ENCODE measurements at regions not wholly inside any gene's neighbourhood (a gene's known extent, or its start where the extent isn't known, plus 50 kb on each side); places are given as distances from the start of the nearest gene placed in this dataset.
"Not testable (repeated sequence)": the region's sequence is repeated elsewhere in the genome, so short reads cannot be mapped to it uniquely, and the experiment has no call there.

DNA sequence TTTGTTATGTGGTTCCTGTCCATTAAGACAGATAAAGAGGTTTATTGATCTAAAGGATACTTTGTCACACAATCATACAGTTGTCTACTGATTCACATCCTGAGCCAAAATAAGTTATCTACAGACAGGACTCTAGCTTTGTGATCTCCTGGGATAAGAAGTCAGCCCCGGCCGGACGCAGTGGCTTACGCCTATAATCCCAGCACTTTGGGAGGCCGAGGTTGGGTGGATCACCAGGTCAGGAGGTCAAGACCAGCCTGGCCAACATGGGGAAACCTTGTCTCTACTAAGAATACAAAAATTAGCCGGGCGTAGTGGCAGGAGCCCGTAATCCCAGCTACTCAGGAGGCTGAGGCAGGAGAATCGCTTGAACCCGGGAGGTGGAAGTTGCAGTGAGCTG lies 821.0 kb downstream of the SORCS1 start:
- not testable (repeated sequence) for H3K27me3 ChIP-seq (ENCODE audit: control insufficient read depth in 2 of 2, insufficient read depth in 2 of 2, low read length in 2 of 2); H3K4me1 ChIP-seq (ENCODE audit: control insufficient read depth in 2 of 2, insufficient read depth in 2 of 2, low read length in 2 of 2); H3K27ac ChIP-seq (ENCODE audit: low read depth in 2 of 2, low read length in 2 of 2); H3K4me3 ChIP-seq (ENCODE audit: low read length in 2 of 2); H3K36me3 ChIP-seq (ENCODE audit: control insufficient read depth in 2 of 2, insufficient read depth in 2 of 2, low read length in 2 of 2); H3K9me3 ChIP-seq (ENCODE audit: control insufficient read depth in 2 of 2, low read length in 2 of 2); H3K9ac ChIP-seq (ENCODE audit: low read depth in 1 of 2, low read length in 2 of 2)

- H3K36me3 ChIP-seq (ENCODE audit: control insufficient read depth in 2 of 2, insufficient read depth in 2 of 2, low read length in 2 of 2) = no peaks in the 10 kb centered on the region
- no peaks in the 10 kb centered on the region for H3K9me3 ChIP-seq (ENCODE audit: control insufficient read depth in 2 of 2, low read length in 2 of 2)
- no peak overlapping the region for H3K4me3 ChIP-seq (ENCODE audit: low read length in 2 of 2)
- H3K4me1 ChIP-seq (ENCODE audit: control insufficient read depth in 2 of 2, insufficient read depth in 2 of 2, low read length in 2 of 2) = no peaks in the 10 kb centered on the region
- H3K27me3 ChIP-seq (ENCODE audit: control insufficient read depth in 2 of 2, insufficient read depth in 2 of 2, low read length in 2 of 2) = no peaks in the 10 kb centered on the region
- no peak overlapping the region for H3K9ac ChIP-seq (ENCODE audit: low read depth in 1 of 2, low read length in 2 of 2)
- no peak overlapping the region for H3K27ac ChIP-seq (ENCODE audit: low read depth in 2 of 2, low read length in 2 of 2)
Measured at GRCh38 chr10:106341356-106341755, 823.1 kb downstream of the SORCS1 start.

DNA sequence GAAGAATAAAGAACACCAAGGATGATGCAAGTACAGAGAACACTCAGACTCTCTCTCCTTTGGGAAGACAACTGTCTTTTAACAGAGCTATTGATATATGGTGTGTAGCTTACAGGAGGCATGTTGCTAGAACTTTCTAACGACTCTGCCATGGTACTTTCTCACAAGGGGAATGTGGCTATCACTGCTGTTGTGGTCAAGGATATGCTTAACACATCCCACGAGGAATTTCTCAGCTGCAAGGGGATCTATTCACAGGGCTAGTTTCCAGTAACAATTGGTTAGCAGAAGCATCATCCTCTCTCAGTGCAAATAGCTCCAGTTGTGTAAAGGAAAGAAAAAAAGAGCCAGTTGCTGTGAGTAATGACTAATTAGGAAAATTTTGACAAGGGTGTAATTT lies 826.0 kb downstream of the SORCS1 start:
- no peaks in the 10 kb centered on the region for H3K4me1 ChIP-seq (ENCODE audit: control insufficient read depth in 2 of 2, insufficient read depth in 2 of 2, low read length in 2 of 2)
- no peak overlapping the region for H3K27ac ChIP-seq (ENCODE audit: low read depth in 2 of 2, low read length in 2 of 2)
- H3K27me3 ChIP-seq (ENCODE audit: control insufficient read depth in 2 of 2, insufficient read depth in 2 of 2, low read length in 2 of 2) = no peaks in the 10 kb centered on the region
- no peaks in the 10 kb centered on the region for H3K36me3 ChIP-seq (ENCODE audit: control insufficient read depth in 2 of 2, insufficient read depth in 2 of 2, low read length in 2 of 2)
- H3K4me3 ChIP-seq (ENCODE audit: low read length in 2 of 2) = no peak overlapping the region
- no peak overlapping the region for H3K9ac ChIP-seq (ENCODE audit: low read depth in 1 of 2, low read length in 2 of 2)
- H3K9me3 ChIP-seq (ENCODE audit: control insufficient read depth in 2 of 2, low read length in 2 of 2) = no peaks in the 10 kb centered on the region

DNA sequence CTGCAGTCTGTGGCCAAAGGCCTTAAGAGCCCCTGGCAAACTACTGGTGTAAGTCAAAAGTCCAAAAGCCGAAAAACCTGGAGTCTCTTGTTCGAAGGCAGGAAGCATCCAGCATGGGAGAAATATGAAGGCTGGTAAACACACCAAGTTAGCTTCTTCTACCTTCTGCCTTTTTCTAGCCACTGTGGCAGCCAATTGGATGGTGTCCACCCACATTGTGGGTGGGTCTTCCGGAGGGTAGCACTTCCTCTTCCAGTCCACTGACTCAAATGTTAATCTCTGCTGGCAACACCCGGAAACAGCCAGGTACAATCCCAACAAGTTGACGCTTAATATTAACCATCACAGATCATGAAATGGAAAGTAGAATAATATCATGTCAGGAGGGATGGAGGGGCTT lies 827.6 kb downstream of the SORCS1 start:
- no peaks in the 10 kb centered on the region for H3K27me3 ChIP-seq (ENCODE audit: control insufficient read depth in 2 of 2, insufficient read depth in 2 of 2, low read length in 2 of 2)
- no peak overlapping the region for H3K4me3 ChIP-seq (ENCODE audit: low read length in 2 of 2)
- no peaks in the 10 kb centered on the region for H3K9me3 ChIP-seq (ENCODE audit: control insufficient read depth in 2 of 2, low read length in 2 of 2)
- H3K27ac ChIP-seq (ENCODE audit: low read depth in 2 of 2, low read length in 2 of 2) = no peak overlapping the region
- H3K36me3 ChIP-seq (ENCODE audit: control insufficient read depth in 2 of 2, insufficient read depth in 2 of 2, low read length in 2 of 2) = no peaks in the 10 kb centered on the region
- H3K4me1 ChIP-seq (ENCODE audit: control insufficient read depth in 2 of 2, insufficient read depth in 2 of 2, low read length in 2 of 2) = no peaks in the 10 kb centered on the region
- H3K9ac ChIP-seq (ENCODE audit: low read depth in 1 of 2, low read length in 2 of 2) = no peak overlapping the region

GRCh38 chr10:106327747-106328146 lies 836.8 kb downstream of the SORCS1 start:
- no peaks in the 10 kb centered on the region for H3K36me3 ChIP-seq (ENCODE audit: control insufficient read depth in 2 of 2, insufficient read depth in 2 of 2, low read length in 2 of 2)
- H3K27ac ChIP-seq (ENCODE audit: low read depth in 2 of 2, low read length in 2 of 2) = no peak overlapping the region
- H3K4me1 ChIP-seq (ENCODE audit: control insufficient read depth in 2 of 2, insufficient read depth in 2 of 2, low read length in 2 of 2) = no peaks in the 10 kb centered on the region
- no peak overlapping the region for H3K9ac ChIP-seq (ENCODE audit: low read depth in 1 of 2, low read length in 2 of 2)
- H3K9me3 ChIP-seq (ENCODE audit: control insufficient read depth in 2 of 2, low read length in 2 of 2) = peaks cover 0 to 3% of the 10 kb centered on the region in 2 donors
- no peaks in the 10 kb centered on the region for H3K27me3 ChIP-seq (ENCODE audit: control insufficient read depth in 2 of 2, insufficient read depth in 2 of 2, low read length in 2 of 2)
- H3K4me3 ChIP-seq (ENCODE audit: low read length in 2 of 2) = no peak overlapping the region

DNA sequence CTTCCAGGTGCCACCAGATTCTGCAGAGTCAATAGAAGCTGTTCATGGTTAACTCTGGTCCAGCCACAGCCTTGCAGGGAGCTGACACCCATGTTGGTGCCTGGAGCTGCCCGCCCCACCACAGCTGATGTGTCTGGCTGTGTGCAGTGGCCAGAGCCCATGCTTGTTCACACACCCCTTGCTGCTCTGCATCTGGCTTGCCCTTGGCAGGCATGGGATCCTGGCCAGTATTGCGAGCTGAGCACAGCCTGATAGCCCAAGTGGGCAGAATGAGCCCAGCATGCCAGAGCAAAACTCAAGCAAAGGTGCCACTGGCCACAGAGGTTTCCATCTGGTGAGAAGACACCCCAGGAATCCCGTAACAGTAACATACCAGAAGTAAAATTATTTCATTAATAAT lies 843.6 kb downstream of the SORCS1 start:
- H3K9ac ChIP-seq (ENCODE audit: low read depth in 1 of 2, low read length in 2 of 2) = no peak overlapping the region
- no peaks in the 10 kb centered on the region for H3K36me3 ChIP-seq (ENCODE audit: control insufficient read depth in 2 of 2, insufficient read depth in 2 of 2, low read length in 2 of 2)
- H3K27ac ChIP-seq (ENCODE audit: low read depth in 2 of 2, low read length in 2 of 2) = no peak overlapping the region
- H3K4me1 ChIP-seq (ENCODE audit: control insufficient read depth in 2 of 2, insufficient read depth in 2 of 2, low read length in 2 of 2) = no peaks in the 10 kb centered on the region
- H3K9me3 ChIP-seq (ENCODE audit: control insufficient read depth in 2 of 2, low read length in 2 of 2) = no peaks in the 10 kb centered on the region
- no peaks in the 10 kb centered on the region for H3K27me3 ChIP-seq (ENCODE audit: control insufficient read depth in 2 of 2, insufficient read depth in 2 of 2, low read length in 2 of 2)
- H3K4me3 ChIP-seq (ENCODE audit: low read length in 2 of 2) = no peak overlapping the region

GRCh38 chr10:106320078-106320477 lies 844.4 kb downstream of the SORCS1 start:
- H3K4me3 ChIP-seq (ENCODE audit: low read length in 2 of 2) = no peak overlapping the region
- H3K9ac ChIP-seq (ENCODE audit: low read depth in 1 of 2, low read length in 2 of 2) = no peak overlapping the region
- no peaks in the 10 kb centered on the region for H3K36me3 ChIP-seq (ENCODE audit: control insufficient read depth in 2 of 2, insufficient read depth in 2 of 2, low read length in 2 of 2)
- H3K27me3 ChIP-seq (ENCODE audit: control insufficient read depth in 2 of 2, insufficient read depth in 2 of 2, low read length in 2 of 2) = no peaks in the 10 kb centered on the region
- H3K9me3 ChIP-seq (ENCODE audit: control insufficient read depth in 2 of 2, low read length in 2 of 2) = no peaks in the 10 kb centered on the region
- H3K4me1 ChIP-seq (ENCODE audit: control insufficient read depth in 2 of 2, insufficient read depth in 2 of 2, low read length in 2 of 2) = no peaks in the 10 kb centered on the region
- H3K27ac ChIP-seq (ENCODE audit: low read depth in 2 of 2, low read length in 2 of 2) = no peak overlapping the region

GRCh38 chr10:106317554-106317953 lies 847.0 kb downstream of the SORCS1 start:
- no peak overlapping the region for H3K9ac ChIP-seq (ENCODE audit: low read depth in 1 of 2, low read length in 2 of 2)
- H3K9me3 ChIP-seq (ENCODE audit: control insufficient read depth in 2 of 2, low read length in 2 of 2) = no peaks in the 10 kb centered on the region
- H3K36me3 ChIP-seq (ENCODE audit: control insufficient read depth in 2 of 2, insufficient read depth in 2 of 2, low read length in 2 of 2) = no peaks in the 10 kb centered on the region
- H3K4me3 ChIP-seq (ENCODE audit: low read length in 2 of 2) = no peak overlapping the region
- no peaks in the 10 kb centered on the region for H3K4me1 ChIP-seq (ENCODE audit: control insufficient read depth in 2 of 2, insufficient read depth in 2 of 2, low read length in 2 of 2)
- no peak overlapping the region for H3K27ac ChIP-seq (ENCODE audit: low read depth in 2 of 2, low read length in 2 of 2)
- H3K27me3 ChIP-seq (ENCODE audit: control insufficient read depth in 2 of 2, insufficient read depth in 2 of 2, low read length in 2 of 2) = no peaks in the 10 kb centered on the region

- H3K4me3 ChIP-seq (ENCODE audit: low read length in 2 of 2) = no peak overlapping the region
- no peaks in the 10 kb centered on the region for H3K4me1 ChIP-seq (ENCODE audit: control insufficient read depth in 2 of 2, insufficient read depth in 2 of 2, low read length in 2 of 2)
- H3K27me3 ChIP-seq (ENCODE audit: control insufficient read depth in 2 of 2, insufficient read depth in 2 of 2, low read length in 2 of 2) = no peaks in the 10 kb centered on the region
- H3K9me3 ChIP-seq (ENCODE audit: control insufficient read depth in 2 of 2, low read length in 2 of 2) = no peaks in the 10 kb centered on the region
- no peak overlapping the region for H3K9ac ChIP-seq (ENCODE audit: low read depth in 1 of 2, low read length in 2 of 2)
- H3K36me3 ChIP-seq (ENCODE audit: control insufficient read depth in 2 of 2, insufficient read depth in 2 of 2, low read length in 2 of 2) = no peaks in the 10 kb centered on the region
- H3K27ac ChIP-seq (ENCODE audit: low read depth in 2 of 2, low read length in 2 of 2) = no peak overlapping the region
Measured at GRCh38 chr10:106313041-106313440, 851.5 kb downstream of the SORCS1 start.

DNA sequence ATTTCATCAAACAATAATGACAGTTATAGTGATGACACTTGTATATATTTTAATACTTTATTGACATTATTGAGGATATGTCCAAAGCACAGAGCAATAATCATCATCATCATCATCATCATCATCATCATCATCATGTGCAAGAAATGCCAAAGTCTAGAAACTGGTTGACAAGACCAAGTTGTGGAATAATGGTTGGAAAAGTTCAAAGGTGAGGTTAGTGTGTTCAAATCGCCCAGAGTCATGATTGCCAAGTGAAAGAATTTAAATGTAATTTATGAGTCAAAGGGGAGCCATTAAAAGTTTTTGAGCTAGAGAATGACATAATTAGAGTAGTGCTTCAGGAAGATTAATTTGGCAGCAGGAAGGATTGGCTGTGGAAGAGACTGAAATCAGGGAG lies 852.4 kb downstream of the SORCS1 start:
- Histone ChIP-seq H3K4me3 (ENCODE audit: low read length in 2 of 2) (no peak overlapping the region), H3K36me3 (ENCODE audit: control insufficient read depth in 2 of 2, insufficient read depth in 2 of 2, low read length in 2 of 2) (no peaks in the 10 kb centered on the region), H3K9me3 (ENCODE audit: control insufficient read depth in 2 of 2, low read length in 2 of 2) (no peaks in the 10 kb centered on the region), H3K9ac (ENCODE audit: low read depth in 1 of 2, low read length in 2 of 2) (no peak overlapping the region), H3K27ac (ENCODE audit: low read depth in 2 of 2, low read length in 2 of 2) (no peak overlapping the region), H3K27me3 (ENCODE audit: control insufficient read depth in 2 of 2, insufficient read depth in 2 of 2, low read length in 2 of 2) (no peaks in the 10 kb centered on the region), H3K4me1 (ENCODE audit: control insufficient read depth in 2 of 2, insufficient read depth in 2 of 2, low read length in 2 of 2) (no peaks in the 10 kb centered on the region)

DNA sequence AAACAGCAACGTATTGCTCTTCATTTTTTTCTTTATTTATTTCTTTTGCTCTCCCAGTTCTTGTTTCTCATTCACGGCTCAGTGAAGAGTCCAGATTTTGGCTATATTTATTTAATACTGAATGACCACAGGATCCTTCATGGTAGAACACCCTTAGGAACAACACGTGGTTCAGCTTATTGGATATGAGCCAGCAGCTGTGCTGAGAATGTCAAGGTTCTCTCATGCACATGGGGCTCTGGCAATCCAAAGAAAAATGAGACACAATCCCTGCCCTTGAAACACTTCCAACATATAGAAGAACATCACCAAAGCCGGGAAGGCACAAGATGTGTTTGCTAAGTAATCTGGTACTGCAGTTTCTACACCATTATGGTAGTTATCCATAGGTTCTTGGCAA lies 852.9 kb downstream of the SORCS1 start:
- H3K9ac ChIP-seq (ENCODE audit: low read depth in 1 of 2, low read length in 2 of 2) = no peak overlapping the region
- no peaks in the 10 kb centered on the region for H3K9me3 ChIP-seq (ENCODE audit: control insufficient read depth in 2 of 2, low read length in 2 of 2)
- H3K4me1 ChIP-seq (ENCODE audit: control insufficient read depth in 2 of 2, insufficient read depth in 2 of 2, low read length in 2 of 2) = no peaks in the 10 kb centered on the region
- no peak overlapping the region for H3K4me3 ChIP-seq (ENCODE audit: low read length in 2 of 2)
- no peaks in the 10 kb centered on the region for H3K36me3 ChIP-seq (ENCODE audit: control insufficient read depth in 2 of 2, insufficient read depth in 2 of 2, low read length in 2 of 2)
- no peaks in the 10 kb centered on the region for H3K27me3 ChIP-seq (ENCODE audit: control insufficient read depth in 2 of 2, insufficient read depth in 2 of 2, low read length in 2 of 2)
- H3K27ac ChIP-seq (ENCODE audit: low read depth in 2 of 2, low read length in 2 of 2) = no peak overlapping the region

Measured in mucosa of rectum (tissue), 2 donors.